Muscle of leg (tissue), 3 donors: ENCODE measurements at regions not wholly inside any gene's neighbourhood (a gene's known extent, or its start where the extent isn't known, plus 50 kb on each side); places are given as distances from the start of the nearest gene placed in this dataset.

Experiments used
- DNase-seq: peaks from one replicate; pipeline ENCODE4 v3.0.0; 2013
- H3K27ac ChIP-seq: one replicate; pipeline ENCODE4 v1.5.1; 2013; ENCODE audit warnings: mild to moderate bottlenecking, low read length, control low read depth
- H3K27me3 ChIP-seq: one replicate; pipeline ENCODE4 v1.6.1; 2013; ENCODE audit warnings: low read length; ENCODE audit not compliant: control insufficient read depth, insufficient read depth
- H3K36me3 ChIP-seq: one replicate; pipeline ENCODE4 v1.6.1; 2013; ENCODE audit warnings: low read length; ENCODE audit not compliant: control insufficient read depth, insufficient read depth
- H3K4me1 ChIP-seq: one replicate; pipeline ENCODE4 v1.6.1; 2013; ENCODE audit warnings: low read length; ENCODE audit not compliant: control insufficient read depth, insufficient read depth
- H3K4me3 ChIP-seq: one replicate; pipeline ENCODE4 v1.5.1; 2013; ENCODE audit warnings: low read length, control low read depth
- H3K9me3 ChIP-seq: replicated peaks from 2 replicates; pipeline ENCODE4 v1.6.1; 2013; ENCODE audit warnings: low read depth, low read length; ENCODE audit not compliant: control insufficient read depth
- WGBS: methylation state at CpG from one replicate; pipeline ENCODE4 v1.1.5; 2013; ENCODE audit warnings: missing lambda C conversion rate; ENCODE audit not compliant: insufficient coverage; 5-methylcytosine and 5-hydroxymethylcytosine counted together

DNA sequence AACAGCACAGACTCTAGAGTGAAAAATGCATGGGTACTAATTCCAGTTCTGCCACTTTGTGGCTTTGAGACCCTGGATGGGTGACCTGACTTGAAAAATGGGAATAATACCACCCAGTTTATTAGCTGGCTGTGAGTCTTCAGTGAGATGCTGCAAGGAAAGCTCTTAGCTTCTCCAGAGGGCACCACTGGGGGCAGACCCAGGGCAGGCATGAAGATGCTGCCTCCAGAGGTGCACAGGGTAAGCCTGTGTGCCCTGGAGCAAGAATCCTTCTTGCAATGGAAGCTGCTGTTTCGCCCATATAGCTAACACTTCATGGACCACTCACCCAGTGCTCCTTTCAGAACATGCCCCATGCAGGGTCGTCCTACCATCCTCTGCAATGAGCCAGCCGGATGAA, 75.7 kb downstream of the C5orf15 start:
- H3K4me3 ChIP-seq = no peak overlapping the region
- WGBS = 95% methylated on average over 3 of the region's 3 CpGs
- no peak for DNase-seq

DNA sequence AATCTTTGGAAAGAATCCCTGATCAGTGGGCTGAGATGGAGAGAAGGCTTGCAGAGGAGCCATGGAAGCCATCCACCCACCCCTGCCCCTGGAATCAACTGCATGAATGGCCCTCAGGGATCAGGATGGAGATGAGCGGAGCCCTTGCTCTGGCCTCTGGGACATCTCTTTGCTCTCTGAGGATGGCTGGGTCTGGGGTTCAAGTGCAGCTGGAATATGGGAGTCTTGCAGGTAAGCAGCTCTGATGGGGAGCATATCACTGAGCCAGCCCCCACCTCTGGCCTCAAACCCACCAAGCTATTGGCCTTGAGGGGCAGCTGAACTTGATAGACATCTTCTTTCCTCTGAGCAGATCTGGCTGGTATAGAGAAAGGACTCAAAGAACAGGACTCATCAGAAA, 76.1 kb downstream of the C5orf15 start:
- Histone ChIP-seq H3K9me3 (no peaks in the 10 kb centered on the region), H3K4me1 (peaks cover 17% of the 10 kb centered on the region), H3K27me3 (no peaks in the 10 kb centered on the region), H3K36me3 (no peaks in the 10 kb centered on the region), H3K27ac (no peak overlapping the region), H3K4me3 (no peak overlapping the region)
- WGBS = no CpG with 5 or more reads among the region's 1 CpG
- DNase-seq = no peak

More for the DNA sequence above, 75.7 kb downstream of the C5orf15 start:
- Histone ChIP-seq H3K9me3 (no peaks in the 10 kb centered on the region), H3K27me3 (no peaks in the 10 kb centered on the region), H3K27ac (no peak overlapping the region), H3K4me1 (peaks cover 17% of the 10 kb centered on the region), H3K36me3 (no peaks in the 10 kb centered on the region)

DNA sequence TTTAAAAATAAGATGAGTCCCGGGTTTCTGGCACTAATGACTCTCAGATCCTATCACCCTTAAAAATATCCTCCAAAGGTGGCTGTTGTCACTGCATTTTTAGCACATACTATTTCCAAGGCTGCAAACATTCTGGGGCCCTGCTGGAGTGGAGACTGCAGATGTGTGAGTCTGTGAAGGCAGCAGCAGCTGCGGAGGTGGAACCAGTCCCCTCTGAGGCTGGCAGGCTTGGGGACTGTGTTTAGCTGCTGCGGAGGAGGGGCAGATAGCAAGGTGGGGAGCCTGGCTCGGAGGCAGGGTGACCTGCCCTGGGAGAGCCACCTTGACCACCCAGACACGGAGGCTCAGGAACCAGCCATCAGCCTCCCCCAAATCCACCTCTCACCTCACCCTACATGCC, 77.0 kb downstream of the C5orf15 start:
- Histone ChIP-seq H3K36me3 (no peaks in the 10 kb centered on the region), H3K4me1 (peaks cover 17% of the 10 kb centered on the region), H3K9me3 (no peaks in the 10 kb centered on the region), H3K4me3 (no peak overlapping the region), H3K27ac (no peak overlapping the region), H3K27me3 (no peaks in the 10 kb centered on the region)
- DNase-seq = no peak
- 100% methylated on average over 1 of the region's 5 CpGs for WGBS

DNA sequence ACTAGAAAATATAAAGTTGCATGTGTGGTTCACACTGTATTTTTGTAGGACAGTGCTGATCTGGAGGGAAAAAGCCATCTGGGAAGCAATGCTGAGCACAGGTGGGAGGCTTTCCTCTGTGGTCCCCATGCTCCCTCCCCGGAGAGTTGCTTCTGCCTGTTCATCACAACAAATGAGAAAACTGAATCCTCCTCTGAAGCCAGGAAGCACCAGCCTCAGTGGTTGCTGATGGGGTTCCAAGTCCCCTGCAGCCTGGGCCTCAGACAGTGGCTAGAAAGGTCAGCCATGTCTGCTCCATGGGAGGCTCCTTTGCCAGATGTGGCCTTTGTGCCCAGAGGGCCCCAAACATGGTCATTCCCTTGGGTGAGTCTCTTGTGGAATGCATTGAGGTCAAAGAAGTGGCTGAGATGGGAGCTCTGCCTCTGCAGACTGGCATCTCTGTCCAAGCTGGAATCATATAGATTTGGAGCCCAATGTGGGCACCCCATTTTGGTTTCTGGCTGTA, 77.6 kb downstream of the C5orf15 start:
- DNase-seq = no peak
- H3K27me3 ChIP-seq = no peaks in the 10 kb centered on the region
- H3K4me1 ChIP-seq = peaks cover 17% of the 10 kb centered on the region
- H3K9me3 ChIP-seq = no peaks in the 10 kb centered on the region
- no peak overlapping the region for H3K4me3 ChIP-seq
- H3K36me3 ChIP-seq = no peaks in the 10 kb centered on the region
- WGBS = no CpG with 5 or more reads among the region's 1 CpG
- H3K27ac ChIP-seq = no peak overlapping the region

DNA sequence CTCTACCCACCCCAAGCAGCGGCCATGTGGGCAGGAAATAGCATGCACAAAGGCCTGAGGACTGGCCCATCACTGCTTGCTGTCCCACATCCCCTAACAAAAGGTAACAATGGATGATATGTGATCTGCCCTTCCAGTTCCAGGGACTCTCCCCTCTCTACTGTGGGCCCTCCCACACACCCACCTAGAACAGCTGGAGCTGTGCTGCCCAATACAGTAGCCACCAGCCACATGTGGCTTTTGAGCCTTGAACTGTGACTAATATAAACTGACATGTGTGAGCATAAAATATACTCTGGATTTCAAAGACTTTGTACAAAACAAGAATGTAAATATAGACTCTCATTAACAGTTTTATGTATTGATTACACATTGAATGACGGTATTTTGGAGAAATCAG, 78.1 kb downstream of the C5orf15 start:
- no peaks in the 10 kb centered on the region for H3K36me3 ChIP-seq
- H3K27me3 ChIP-seq = no peaks in the 10 kb centered on the region
- H3K4me1 ChIP-seq = peaks cover 17% of the 10 kb centered on the region
- H3K9me3 ChIP-seq = no peaks in the 10 kb centered on the region
- WGBS = no CpG with 5 or more reads among the region's 2 CpGs
- no peak overlapping the region for H3K27ac ChIP-seq
- H3K4me3 ChIP-seq = no peak overlapping the region
- no peak for DNase-seq

DNA sequence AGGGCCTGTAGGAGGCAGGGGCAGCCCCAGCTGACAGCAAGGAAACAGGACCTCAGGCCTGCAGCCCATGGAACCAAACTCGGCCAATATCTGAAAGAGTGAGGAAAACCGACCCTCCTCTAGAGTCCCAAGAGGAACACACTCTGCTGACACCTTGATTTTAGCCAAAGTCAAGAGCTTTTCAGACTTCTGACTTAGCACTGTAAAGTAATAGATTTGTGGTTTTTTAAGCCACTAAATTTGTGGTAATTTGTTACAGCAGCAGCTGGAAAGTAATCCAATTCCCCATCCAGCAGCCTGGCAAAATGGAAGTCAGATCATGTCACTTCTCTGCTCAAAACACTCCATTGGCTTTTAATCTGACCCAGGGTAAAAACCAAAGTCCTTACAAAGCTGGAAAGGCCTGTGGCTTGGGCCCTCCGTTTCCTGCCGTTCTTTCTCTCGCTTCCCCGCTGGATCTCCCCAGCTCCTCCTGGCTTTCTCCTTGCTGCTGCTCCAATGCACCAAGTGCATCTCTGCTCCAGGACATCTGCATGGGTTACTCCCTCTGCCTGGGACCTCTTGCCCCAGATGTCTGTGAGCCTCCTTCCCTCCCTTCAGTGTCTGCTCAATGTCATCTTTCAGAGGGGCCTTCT, 79.0 kb downstream of the C5orf15 start:
- DNase-seq = peak; percentile 38
- H3K9me3 ChIP-seq = no peaks in the 10 kb centered on the region

DNA sequence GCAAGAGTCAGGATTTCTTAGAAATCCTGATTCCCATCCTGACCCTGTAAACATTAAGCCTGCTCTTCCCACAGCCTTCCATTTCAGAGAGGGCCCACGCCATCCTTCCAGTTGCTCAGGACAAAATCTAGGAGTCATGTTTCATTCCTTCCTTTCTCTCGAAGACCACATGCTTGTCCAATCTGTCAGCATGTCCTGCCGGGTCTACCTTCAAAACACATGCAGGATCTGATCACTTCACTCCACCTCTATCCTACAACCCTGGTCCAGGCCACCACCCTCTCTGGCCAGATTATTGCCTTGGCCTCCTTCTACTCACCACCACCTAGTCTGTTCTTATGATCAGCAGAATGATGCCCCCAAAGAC, 79.8 kb downstream of the C5orf15 start:
- no peak overlapping the region for H3K4me3 ChIP-seq
- no peak overlapping the region for H3K27ac ChIP-seq
- no peaks in the 10 kb centered on the region for H3K9me3 ChIP-seq
- DNase-seq = no peak
- no peaks in the 10 kb centered on the region for H3K36me3 ChIP-seq
- H3K4me1 ChIP-seq = peaks cover 26% of the 10 kb centered on the region
- H3K27me3 ChIP-seq = no peaks in the 10 kb centered on the region
- 67% methylated on average over 3 of the region's 3 CpGs for WGBS

More for the DNA sequence above, 79.0 kb downstream of the C5orf15 start:
- Histone ChIP-seq H3K4me1 (peaks cover 24% of the 10 kb centered on the region), H3K27ac (peak overlapping the region; percentile 5), H3K36me3 (no peaks in the 10 kb centered on the region), H3K27me3 (no peaks in the 10 kb centered on the region), H3K4me3 (no peak overlapping the region)
- 26% methylated on average over 4 of the region's 6 CpGs for WGBS

DNA sequence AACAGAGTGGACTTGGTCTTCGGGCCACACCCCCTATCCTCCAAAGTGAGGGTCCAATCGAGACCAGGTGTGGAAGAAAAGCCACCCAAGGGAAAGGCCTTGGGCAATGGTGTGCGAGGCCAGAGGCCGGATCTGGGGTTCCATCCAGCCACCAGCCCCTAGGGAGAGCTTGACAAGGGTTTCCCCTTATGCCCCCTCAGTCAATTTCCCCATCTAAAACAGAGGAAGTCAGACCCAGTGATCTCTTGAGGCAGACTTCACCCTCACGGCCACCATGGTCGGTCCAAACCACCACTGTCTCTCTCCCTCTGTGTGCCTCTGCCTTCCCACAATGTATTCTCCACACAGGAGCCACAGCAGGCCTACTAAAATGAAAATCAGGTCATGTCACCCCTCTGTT, 82.9 kb downstream of the C5orf15 start:
- H3K36me3 ChIP-seq = no peaks in the 10 kb centered on the region
- no peak overlapping the region for H3K27ac ChIP-seq
- peaks cover 23% of the 10 kb centered on the region for H3K4me1 ChIP-seq
- no peak overlapping the region for H3K4me3 ChIP-seq
- WGBS = 97% methylated on average over 5 of the region's 6 CpGs
- H3K9me3 ChIP-seq = no peaks in the 10 kb centered on the region
- H3K27me3 ChIP-seq = no peaks in the 10 kb centered on the region
- DNase-seq = no peak

DNA sequence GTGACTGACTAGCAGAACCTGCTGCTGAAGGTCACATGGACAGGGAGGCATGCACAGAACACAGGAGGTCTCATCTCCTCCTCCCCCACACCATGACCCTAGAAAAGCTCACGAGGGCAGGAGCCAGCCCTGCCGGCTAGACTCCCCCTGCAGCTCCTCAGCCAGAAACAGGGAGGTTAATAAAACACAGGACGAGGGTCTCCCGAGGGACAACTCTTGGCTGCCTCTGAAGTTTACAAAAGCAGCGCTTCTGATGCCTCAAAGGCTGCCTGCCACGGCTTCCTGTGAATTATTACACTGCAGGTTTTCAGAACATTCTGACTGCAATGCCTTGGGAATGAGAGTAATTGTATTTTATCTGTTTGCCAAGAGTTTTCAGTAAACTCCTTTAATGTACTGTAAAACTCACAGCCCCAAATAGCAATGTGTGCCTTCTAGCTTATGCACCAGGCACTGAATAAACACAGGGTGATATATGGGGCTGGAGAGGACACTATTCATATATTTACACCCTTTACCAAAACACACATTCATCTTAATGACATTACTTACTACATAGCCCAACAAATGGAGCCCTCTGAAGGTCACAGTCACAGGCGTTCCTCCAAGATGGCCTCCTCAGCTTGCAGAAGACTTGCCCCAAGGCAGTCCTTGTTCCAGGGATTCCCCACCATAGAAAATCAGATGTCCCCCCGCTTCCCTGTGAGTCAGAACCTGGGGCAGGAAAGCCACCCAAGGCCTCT, 83.7 kb downstream of the C5orf15 start:
- H3K4me1 ChIP-seq = peaks cover 19% of the 10 kb centered on the region
- H3K27me3 ChIP-seq = no peaks in the 10 kb centered on the region
- DNase-seq = peak; percentile 76
- no peak overlapping the region for H3K4me3 ChIP-seq
- 20% methylated on average over 5 of the region's 8 CpGs for WGBS
- H3K9me3 ChIP-seq = no peaks in the 10 kb centered on the region
- no peaks in the 10 kb centered on the region for H3K36me3 ChIP-seq
- H3K27ac ChIP-seq = no peak overlapping the region

DNA sequence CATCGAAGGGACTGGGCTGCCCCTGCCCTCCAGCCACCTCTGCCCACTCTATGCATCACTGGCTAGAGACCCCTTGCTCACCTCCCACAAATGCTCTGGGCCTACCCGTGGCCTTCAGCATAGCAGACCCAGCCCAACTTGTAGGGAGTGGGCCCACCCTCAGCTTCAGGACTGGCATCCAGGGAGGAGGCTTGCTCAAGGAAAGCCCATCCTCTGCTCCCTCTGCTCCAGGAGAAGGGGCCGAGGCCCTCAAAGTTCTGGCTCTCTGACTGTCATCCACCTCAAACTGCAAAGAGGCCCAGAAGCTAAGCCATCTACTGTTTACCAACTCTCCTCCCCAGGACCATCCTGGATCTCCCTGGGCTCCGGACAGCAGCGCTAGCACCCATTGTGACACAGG, 84.5 kb downstream of the C5orf15 start:
- WGBS = 71% methylated on average over 5 of the region's 5 CpGs
- Histone ChIP-seq H3K36me3 (no peaks in the 10 kb centered on the region), H3K9me3 (no peaks in the 10 kb centered on the region), H3K4me3 (no peak overlapping the region), H3K27ac (no peak overlapping the region), H3K4me1 (peaks cover 15% of the 10 kb centered on the region), H3K27me3 (no peaks in the 10 kb centered on the region)
- DNase-seq = no peak
